ENCODE measurements at regions not wholly inside any gene's neighbourhood (a gene's known extent, or its start where the extent isn't known, plus 50 kb on each side); places are given as distances from the start of the nearest gene placed in this dataset.
A peak's percentile ranks its signal among the peaks of the same experiment; 100 is the strongest.

GRCh38 chr6:170232186-170233002, 58.5 kb downstream of the DLL1 start:
- TF ChIP-seq, protein P1, sequence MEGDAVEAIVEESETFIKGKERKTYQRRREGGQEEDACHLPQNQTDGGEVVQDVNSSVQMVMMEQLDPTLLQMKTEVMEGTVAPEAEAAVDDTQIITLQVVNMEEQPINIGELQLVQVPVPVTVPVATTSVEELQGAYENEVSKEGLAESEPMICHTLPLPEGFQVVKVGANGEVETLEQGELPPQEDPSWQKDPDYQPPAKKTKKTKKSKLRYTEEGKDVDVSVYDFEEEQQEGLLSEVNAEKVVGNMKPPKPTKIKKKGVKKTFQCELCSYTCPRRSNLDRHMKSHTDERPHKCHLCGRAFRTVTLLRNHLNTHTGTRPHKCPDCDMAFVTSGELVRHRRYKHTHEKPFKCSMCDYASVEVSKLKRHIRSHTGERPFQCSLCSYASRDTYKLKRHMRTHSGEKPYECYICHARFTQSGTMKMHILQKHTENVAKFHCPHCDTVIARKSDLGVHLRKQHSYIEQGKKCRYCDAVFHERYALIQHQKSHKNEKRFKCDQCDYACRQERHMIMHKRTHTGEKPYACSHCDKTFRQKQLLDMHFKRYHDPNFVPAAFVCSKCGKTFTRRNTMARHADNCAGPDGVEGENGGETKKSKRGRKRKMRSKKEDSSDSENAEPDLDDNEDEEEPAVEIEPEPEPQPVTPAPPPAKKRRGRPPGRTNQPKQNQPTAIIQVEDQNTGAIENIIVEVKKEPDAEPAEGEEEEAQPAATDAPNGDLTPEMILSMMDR (IDR thresholded peaks at IDR 0.05; ENCODE audit: low read length, missing control alignments), result no peak
- peak; percentile 13 for DNase-seq (ENCODE audit: low read depth)
- H3K4me3 ChIP-seq (replicated peaks; ENCODE audit: low read depth, low read length), result no peak overlapping the region

GRCh38 chr6:170231293-170232185, 59.3 kb downstream of the DLL1 start:
- TF ChIP-seq, protein P1 (IDR thresholded peaks at IDR 0.05; ENCODE audit: low read length, missing control alignments), result no peak
- no peak for DNase-seq (ENCODE audit: low read depth)
- H3K4me3 ChIP-seq (replicated peaks; ENCODE audit: low read depth, low read length), result no peak overlapping the region

- DNase-seq (ENCODE audit: low read depth), result no peak
- TF ChIP-seq, protein P1 (IDR thresholded peaks at IDR 0.05; ENCODE audit: low read length, missing control alignments), result no peak
- no peak overlapping the region for H3K4me3 ChIP-seq (replicated peaks; ENCODE audit: low read depth, low read length)
Measured at GRCh38 chr6:170230520-170231292, 60.2 kb downstream of the DLL1 start.

DNA sequence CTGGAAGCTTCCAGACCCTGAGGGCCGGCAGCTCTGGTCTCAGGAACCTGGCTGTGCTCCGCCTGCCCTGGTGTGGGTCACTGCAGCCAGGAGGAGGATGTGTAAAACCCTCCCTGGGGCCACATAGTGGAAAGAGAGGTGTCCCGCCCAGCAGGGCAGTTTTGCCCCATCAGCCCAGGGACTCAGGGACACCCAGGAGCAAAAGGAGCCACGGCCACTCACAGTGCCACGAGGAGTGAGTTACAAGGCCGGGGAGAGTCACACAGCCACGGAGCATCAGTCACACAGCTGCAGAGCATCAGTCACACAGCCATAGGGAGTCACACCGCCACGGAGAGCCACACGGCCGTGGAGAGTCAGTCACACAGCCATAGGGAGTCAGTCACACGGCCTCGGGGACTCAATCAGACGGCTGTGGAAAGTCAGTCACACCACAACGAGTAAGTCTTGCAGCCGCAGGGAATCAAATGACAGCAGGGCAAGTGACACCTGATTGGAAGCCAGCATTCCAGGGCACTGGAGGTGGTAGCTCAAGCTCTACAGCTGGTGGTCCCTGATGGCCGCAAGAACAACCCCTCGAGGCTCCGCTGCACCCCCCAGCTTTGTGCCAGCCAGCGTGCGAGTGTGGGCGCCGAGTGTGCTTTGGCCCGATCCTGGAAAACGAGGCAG, 60.9 kb downstream of the DLL1 start:
- no peak for DNase-seq (ENCODE audit: low read depth)
- TF ChIP-seq, protein P1 (IDR thresholded peaks at IDR 0.05; ENCODE audit: low read length, missing control alignments), result no peak
- no peak overlapping the region for H3K4me3 ChIP-seq (replicated peaks; ENCODE audit: low read depth, low read length)

DNA sequence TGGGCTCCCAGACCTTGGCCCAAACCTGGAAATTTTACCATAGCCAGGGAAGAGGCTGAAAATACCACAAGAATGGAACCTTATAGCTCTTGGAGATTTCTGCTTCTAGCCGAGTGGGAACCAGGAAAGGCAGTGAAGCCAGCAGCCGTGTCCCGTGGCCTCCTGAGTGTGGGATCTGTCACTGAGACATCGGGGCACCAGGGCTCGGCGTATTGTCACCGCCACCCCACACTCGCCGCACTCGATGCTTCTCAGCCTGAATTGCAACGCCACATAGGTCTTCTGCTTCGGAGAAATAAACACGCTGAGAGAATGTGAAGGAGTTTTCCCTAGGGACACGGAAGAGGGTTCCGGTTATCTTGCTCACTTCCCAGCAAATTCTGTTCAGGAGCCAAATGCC, 61.5 kb downstream of the DLL1 start:
- no peak for DNase-seq (ENCODE audit: low read depth)
- H3K4me3 ChIP-seq (replicated peaks; ENCODE audit: low read depth, low read length), result no peak overlapping the region
- TF ChIP-seq, protein P1 (IDR thresholded peaks at IDR 0.05; ENCODE audit: low read length, missing control alignments), result no peak

GRCh38 chr6:170228946-170229310, 62.0 kb downstream of the DLL1 start:
- TF ChIP-seq, protein P1 (IDR thresholded peaks at IDR 0.05; ENCODE audit: low read length, missing control alignments), result no peak
- H3K4me3 ChIP-seq (replicated peaks; ENCODE audit: low read depth, low read length), result no peak overlapping the region
- DNase-seq (ENCODE audit: low read depth), result no peak

Measured in fibroblast of pulmonary artery (primary cell).